ENCODE measurements at regions not wholly inside any gene's neighbourhood (a gene's known extent, or its start where the extent isn't known, plus 50 kb on each side); places are given as distances from the start of the nearest gene placed in this dataset.

DNA sequence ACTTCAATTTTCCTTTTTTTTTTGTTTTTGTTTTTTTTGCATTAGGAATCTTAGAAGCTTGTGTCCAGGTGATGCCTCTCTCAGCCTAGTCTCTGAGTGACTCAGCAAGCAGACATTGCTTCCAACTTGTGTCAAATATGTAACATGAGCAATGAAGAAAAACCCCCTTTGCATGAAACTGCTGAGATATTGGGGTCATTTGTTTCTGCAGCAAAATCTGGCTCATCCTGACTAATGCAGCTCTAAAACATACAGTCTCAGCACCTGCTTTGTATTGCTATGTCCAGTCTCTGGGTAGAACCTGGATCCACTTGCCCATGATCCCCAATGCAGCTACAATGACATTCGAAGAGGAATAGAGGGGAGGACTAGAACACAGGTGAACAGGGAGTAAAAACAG, 55.7 kb upstream of the LRFN2 start:
- H3K9me3 ChIP-seq: no peaks in the 10 kb centered on the region
- TF ChIP-seq, protein P1, sequence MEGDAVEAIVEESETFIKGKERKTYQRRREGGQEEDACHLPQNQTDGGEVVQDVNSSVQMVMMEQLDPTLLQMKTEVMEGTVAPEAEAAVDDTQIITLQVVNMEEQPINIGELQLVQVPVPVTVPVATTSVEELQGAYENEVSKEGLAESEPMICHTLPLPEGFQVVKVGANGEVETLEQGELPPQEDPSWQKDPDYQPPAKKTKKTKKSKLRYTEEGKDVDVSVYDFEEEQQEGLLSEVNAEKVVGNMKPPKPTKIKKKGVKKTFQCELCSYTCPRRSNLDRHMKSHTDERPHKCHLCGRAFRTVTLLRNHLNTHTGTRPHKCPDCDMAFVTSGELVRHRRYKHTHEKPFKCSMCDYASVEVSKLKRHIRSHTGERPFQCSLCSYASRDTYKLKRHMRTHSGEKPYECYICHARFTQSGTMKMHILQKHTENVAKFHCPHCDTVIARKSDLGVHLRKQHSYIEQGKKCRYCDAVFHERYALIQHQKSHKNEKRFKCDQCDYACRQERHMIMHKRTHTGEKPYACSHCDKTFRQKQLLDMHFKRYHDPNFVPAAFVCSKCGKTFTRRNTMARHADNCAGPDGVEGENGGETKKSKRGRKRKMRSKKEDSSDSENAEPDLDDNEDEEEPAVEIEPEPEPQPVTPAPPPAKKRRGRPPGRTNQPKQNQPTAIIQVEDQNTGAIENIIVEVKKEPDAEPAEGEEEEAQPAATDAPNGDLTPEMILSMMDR (IDR thresholded peaks at IDR 0.05): no peak
- no peaks in the 10 kb centered on the region for H3K36me3 ChIP-seq
- H3K4me1 ChIP-seq (ENCODE audit: control insufficient read depth in 1 of 2, insufficient read depth in 1 of 2, low read depth in 1 of 2, low read length in 1 of 2): no peaks in the 10 kb centered on the region
- H3K27me3 ChIP-seq: peaks cover 18% of the 10 kb centered on the region
- no peak overlapping the region for H3K27ac ChIP-seq
- H3K4me3 ChIP-seq (ENCODE audit: low read depth in 1 of 2, low read length in 1 of 2): no peak overlapping the region

DNA sequence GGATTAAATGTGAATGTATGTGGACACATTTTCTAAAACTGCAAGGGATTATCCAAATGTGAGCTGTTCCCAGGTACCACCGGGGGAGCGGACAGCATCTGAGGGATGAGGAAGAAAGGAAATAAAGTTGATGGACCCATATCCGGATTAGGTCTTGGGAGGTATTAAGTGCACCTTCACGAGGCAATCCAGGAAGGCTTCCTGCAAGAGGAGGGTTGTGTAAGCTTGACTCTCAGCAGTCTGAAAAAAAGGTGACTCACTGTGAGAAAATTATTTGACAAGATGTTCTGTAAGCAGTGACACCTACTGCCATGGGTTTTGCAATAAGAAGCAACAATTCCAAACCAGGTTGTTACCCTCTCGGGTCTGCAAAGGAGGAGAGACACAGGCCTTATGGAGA, 55.0 kb upstream of the LRFN2 start:
- Histone ChIP-seq H3K27me3 (peaks cover 18% of the 10 kb centered on the region), H3K36me3 (no peaks in the 10 kb centered on the region), H3K4me1 (ENCODE audit: control insufficient read depth in 1 of 2, insufficient read depth in 1 of 2, low read depth in 1 of 2, low read length in 1 of 2) (no peaks in the 10 kb centered on the region), H3K9me3 (no peaks in the 10 kb centered on the region), H3K27ac (no peak overlapping the region), H3K4me3 (ENCODE audit: low read depth in 1 of 2, low read length in 1 of 2) (no peak overlapping the region)
- TF ChIP-seq, protein P1 (IDR thresholded peaks at IDR 0.05): no peak

DNA sequence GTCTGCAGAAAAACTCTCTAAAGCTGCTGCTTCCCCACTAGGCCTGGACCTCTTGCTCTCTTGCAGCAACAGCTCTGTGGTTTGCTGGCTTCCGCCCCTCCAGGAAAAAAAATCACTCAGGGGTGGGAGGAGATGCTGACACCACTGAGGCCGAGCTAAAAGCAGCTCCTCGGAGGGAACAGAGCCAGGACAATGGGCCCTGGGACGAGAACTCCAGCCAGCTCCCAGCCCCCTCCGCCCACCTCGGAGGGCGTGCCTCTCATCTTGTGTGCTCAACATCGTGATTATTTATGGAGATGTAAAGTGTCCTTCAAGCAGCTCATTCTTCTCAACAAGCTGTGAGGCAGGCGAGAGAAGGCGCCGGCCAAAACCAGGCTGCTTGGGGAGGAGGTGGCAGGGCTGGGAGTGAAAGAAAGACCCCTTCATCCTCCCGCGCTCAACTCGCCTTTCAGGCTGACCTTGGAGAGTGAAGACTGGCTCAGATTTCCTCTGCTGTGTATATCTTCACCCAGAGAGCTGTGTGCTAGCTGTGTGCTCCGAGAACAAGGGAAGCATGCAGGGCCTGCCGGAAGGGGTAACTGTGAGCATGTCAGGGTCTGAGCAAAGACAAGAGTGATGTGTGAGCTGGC, 53.5 kb upstream of the LRFN2 start:
- no peaks in the 10 kb centered on the region for H3K9me3 ChIP-seq
- no peak overlapping the region for H3K4me3 ChIP-seq (ENCODE audit: low read depth in 1 of 2, low read length in 1 of 2)
- TF ChIP-seq, protein P1 (IDR thresholded peaks at IDR 0.05): no peak
- no peaks in the 10 kb centered on the region for H3K4me1 ChIP-seq (ENCODE audit: control insufficient read depth in 1 of 2, insufficient read depth in 1 of 2, low read depth in 1 of 2, low read length in 1 of 2)
- H3K27me3 ChIP-seq: peaks cover 18% of the 10 kb centered on the region
- no peak overlapping the region for H3K27ac ChIP-seq
- H3K36me3 ChIP-seq: no peaks in the 10 kb centered on the region

Data from neutrophil (primary cell).